ENCODE measurements at regions not wholly inside any gene's neighbourhood (a gene's known extent, or its start where the extent isn't known, plus 50 kb on each side); places are given as distances from the start of the nearest gene placed in this dataset.

DNA sequence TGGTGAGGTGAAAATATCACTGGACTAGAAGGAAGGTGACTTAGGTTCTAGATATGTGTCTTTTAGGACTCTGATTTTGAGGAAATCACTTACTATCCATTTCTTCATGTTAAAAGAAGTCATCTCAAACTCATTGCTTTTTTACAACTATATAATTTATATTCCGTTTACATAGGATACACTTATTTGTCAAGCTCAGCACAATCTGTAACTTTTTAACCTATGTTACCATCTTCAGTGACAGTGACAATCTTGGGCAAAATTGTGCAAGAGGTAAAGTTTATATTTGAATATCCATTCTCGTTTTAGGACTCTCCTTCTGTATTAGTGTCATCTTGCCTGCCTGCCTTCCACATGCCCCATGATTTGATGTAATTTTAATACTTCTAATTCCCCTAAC, 74.0 kb upstream of the FAM83B start:
- H3K4me1 Mint-ChIP-seq = peaks cover 5 to 9% of the 10 kb centered on the region in 2 experiments
- H3K9me3 Mint-ChIP-seq = no peaks in the 10 kb centered on the region
- TF ChIP-seq, protein P1, sequence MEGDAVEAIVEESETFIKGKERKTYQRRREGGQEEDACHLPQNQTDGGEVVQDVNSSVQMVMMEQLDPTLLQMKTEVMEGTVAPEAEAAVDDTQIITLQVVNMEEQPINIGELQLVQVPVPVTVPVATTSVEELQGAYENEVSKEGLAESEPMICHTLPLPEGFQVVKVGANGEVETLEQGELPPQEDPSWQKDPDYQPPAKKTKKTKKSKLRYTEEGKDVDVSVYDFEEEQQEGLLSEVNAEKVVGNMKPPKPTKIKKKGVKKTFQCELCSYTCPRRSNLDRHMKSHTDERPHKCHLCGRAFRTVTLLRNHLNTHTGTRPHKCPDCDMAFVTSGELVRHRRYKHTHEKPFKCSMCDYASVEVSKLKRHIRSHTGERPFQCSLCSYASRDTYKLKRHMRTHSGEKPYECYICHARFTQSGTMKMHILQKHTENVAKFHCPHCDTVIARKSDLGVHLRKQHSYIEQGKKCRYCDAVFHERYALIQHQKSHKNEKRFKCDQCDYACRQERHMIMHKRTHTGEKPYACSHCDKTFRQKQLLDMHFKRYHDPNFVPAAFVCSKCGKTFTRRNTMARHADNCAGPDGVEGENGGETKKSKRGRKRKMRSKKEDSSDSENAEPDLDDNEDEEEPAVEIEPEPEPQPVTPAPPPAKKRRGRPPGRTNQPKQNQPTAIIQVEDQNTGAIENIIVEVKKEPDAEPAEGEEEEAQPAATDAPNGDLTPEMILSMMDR (conservative IDR thresholded peaks at IDR 0.05) = no peak

More for the DNA sequence above, 74.0 kb upstream of the FAM83B start:
- H3K27me3 Mint-ChIP-seq (ENCODE audit: low read depth) = no peaks in the 10 kb centered on the region
- H3K27ac Mint-ChIP-seq = no peak overlapping the region
- no peak overlapping the region for H2AFZ ChIP-seq (ENCODE audit: low read length)
- H2BK20ac ChIP-seq (ENCODE audit: low read depth, low read length, poor library complexity, severe bottlenecking) = no peak overlapping the region
- H3K27me3 ChIP-seq (ENCODE audit: insufficient read depth, low read length) = no peaks in the 10 kb centered on the region
- H4K5ac ChIP-seq (ENCODE audit: insufficient read length, low read depth, low read length) = no peak overlapping the region
- no peak overlapping the region for H3K14ac ChIP-seq (ENCODE audit: insufficient read depth, low read length)
- no peaks in the 10 kb centered on the region for H3K23me2 ChIP-seq (ENCODE audit: insufficient read length, low read depth, low read length, poor library complexity, severe bottlenecking)
- no peaks in the 10 kb centered on the region for H3K79me2 ChIP-seq (ENCODE audit: insufficient read depth, low read length)
- no peak overlapping the region for H2BK5ac ChIP-seq (ENCODE audit: insufficient read length, low read length)
- H4K20me1 ChIP-seq (ENCODE audit: control insufficient read depth, insufficient read depth, insufficient read length) = no peaks in the 10 kb centered on the region
- WGBS (ENCODE audit: extremely low coverage, insufficient read length, low lambda C conversion rate) = 83% methylated on average over 1 of the region's 2 CpGs
- no peak overlapping the region for H2AK5ac ChIP-seq (ENCODE audit: insufficient read length, low read length)
- H3K4me2 ChIP-seq (ENCODE audit: insufficient read depth, insufficient read length, low read length) = no peak overlapping the region
- H3T11ph ChIP-seq (ENCODE audit: low read length) = no peak overlapping the region
- no peak overlapping the region for H2BK120ac ChIP-seq (ENCODE audit: low read depth, low read length, poor library complexity, severe bottlenecking)
- H2BK15ac ChIP-seq (ENCODE audit: low read depth, low read length) = no peak overlapping the region
- no peak overlapping the region for H3K4me3 Mint-ChIP-seq
- no peak overlapping the region for H3K9ac ChIP-seq (ENCODE audit: extremely low read depth, insufficient read length, low read length)
- H3K23ac ChIP-seq (ENCODE audit: insufficient read length, low read depth, low read length) = no peak overlapping the region
- no peak overlapping the region for H3K18ac ChIP-seq (ENCODE audit: insufficient read length, low read depth, low read length)
- no peaks in the 10 kb centered on the region for H3K9me3 ChIP-seq (ENCODE audit: control insufficient read depth, low read depth, low read length)
- H3K56ac ChIP-seq (ENCODE audit: insufficient read length, low read depth, low read length) = no peak overlapping the region
- H3K27ac ChIP-seq (ENCODE audit: insufficient read length, low read depth, low read length) = no peak overlapping the region
- DNase-seq = no peak
- no peak overlapping the region for H4K8ac ChIP-seq (replicated peaks; ENCODE audit: insufficient read length, low read depth, low read length)
- H3K79me1 ChIP-seq (ENCODE audit: insufficient read depth, low read depth, low read length, poor library complexity, severe bottlenecking) = no peaks in the 10 kb centered on the region
- no peak overlapping the region for H4K91ac ChIP-seq (ENCODE audit: insufficient read length, low read depth, low read length)
- no peak overlapping the region for H3K4ac ChIP-seq (ENCODE audit: low read depth, low read length)
- H3K4me1 ChIP-seq (ENCODE audit: insufficient read depth, low read length) = no peaks in the 10 kb centered on the region
- H3K36me3 Mint-ChIP-seq (ENCODE audit: insufficient read depth in 1 of 3, low read depth in 3 of 3) = peaks cover 0 to 4% (median 0%) of the 10 kb centered on the region in 3 experiments; a peak in 3 of 7 replicates
- H2BK12ac ChIP-seq (ENCODE audit: insufficient read length, low read depth, low read length) = no peak overlapping the region

Measured in H9 (cell line).